HG03039 (cell line): ENCODE measurements at regions not wholly inside any gene's neighbourhood (a gene's known extent, or its start where the extent isn't known, plus 50 kb on each side); places are given as distances from the start of the nearest gene placed in this dataset.

Experiments used
- ATAC-seq: cut with Tn5 transposase; IDR thresholded peaks from one replicate; pipeline ENCODE4 v1.9.1; 2021; ENCODE audit warnings: mild to moderate bottlenecking, moderate library complexity; ENCODE audit not compliant: unreplicated experiment

DNA sequence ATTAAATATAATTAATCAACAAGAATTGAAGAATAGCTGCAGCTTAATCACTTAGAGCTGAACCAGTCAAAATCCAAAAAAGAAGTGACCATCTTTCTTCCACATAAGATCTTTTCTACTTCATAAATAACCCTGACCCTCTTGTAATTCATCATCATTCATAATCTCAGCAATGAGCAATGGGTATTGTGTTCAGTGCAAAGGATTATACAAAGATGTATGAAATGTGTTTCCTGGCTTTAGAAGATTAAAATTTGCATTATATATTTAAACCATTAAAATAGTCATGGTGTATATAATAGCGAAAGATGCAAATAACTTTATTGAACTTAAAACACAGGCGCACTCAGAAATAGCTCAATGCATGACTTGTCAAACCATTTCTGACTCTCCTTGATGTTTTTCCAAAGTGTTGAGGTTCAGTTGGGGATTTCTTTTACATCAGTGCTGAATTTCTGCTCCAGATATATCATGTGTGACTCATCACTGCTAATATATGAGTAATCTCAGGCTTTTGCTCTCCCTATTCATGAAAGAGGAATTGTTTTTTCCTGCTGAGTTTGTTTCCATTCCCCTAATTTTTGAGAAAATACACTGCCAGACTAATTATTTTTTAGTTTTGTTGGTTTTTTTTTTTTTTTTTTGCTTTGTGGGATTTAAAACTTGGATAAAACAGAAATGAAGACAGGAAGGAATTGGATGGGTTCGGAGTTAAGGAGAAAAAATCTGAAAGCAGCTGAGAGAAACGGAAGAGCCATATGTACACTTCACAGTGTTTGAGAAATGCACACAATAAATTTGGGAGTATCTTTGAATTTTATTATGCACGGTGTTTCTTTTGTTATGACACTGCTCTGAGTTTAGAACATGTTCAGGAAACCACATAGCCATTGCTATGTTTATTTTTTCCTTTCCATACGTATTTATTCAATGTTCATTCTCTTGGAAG is 290.1 kb upstream of the PCDH7 start:
- ATAC-seq, result no peak

DNA sequence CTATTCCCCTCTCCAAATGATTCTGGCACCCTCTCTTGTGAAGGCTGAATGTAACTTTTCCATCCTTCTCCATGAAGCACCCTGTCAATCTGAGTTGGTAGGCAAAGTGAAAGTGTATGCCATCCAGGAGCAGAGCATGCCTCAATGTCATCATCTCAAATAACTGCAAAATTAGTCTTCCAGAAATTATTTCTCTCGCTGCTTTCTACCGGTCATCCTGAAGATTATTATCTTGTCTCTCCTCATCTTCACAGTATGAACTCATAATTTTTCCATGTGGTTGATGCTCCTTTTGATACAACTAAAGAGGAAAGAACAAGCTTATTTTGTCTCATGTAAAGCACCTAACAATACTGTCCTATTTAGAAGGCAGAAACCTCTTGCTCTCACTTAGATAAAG is 285.5 kb upstream of the PCDH7 start:
- ATAC-seq, result no peak

GRCh38 chr4:30436394-30436793 is 283.8 kb upstream of the PCDH7 start:
- no peak for ATAC-seq

GRCh38 chr4:30437316-30437715 is 282.9 kb upstream of the PCDH7 start:
- no peak for ATAC-seq

DNA sequence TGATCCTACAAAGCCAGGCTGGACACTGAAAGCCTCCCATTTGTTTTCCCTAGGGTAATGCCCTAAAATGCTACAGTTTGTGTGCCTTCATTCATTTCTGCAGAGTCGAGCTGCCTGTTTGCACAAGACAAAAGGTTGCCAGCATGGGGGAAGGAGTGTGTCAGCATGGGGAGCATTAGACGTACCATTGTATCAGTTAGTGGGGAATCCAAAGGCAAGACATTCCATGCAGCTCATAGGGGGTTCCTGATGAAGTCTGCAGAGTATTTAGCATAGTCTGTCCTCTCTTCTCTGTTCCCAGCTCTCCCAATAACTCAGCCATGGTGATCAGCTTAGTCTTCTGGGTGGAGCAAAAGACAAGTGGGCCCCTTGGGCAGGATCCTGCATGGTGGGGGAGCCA is 276.9 kb upstream of the PCDH7 start:
- no peak for ATAC-seq

DNA sequence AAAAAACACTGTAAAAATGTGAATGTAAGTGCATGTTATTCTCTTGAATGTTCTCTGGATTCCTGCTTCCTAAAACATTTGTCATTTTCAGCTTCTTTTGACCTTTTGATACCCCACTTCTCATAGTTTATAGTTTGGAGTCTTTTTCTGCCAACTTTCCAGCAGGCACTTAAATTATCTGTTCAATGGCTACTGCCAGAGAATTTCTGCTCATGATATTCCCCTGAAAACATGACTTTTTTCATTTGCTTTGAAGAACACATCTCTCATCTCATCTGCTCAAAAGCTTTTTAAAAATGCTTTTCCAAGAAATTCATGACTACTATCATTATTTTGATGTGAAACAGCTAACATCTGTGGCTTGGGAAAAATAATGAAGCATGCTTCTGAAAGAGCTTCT is 269.7 kb upstream of the PCDH7 start:
- ATAC-seq, result no peak

GRCh38 chr4:30454504-30454903 is 265.7 kb upstream of the PCDH7 start:
- no peak for ATAC-seq

DNA sequence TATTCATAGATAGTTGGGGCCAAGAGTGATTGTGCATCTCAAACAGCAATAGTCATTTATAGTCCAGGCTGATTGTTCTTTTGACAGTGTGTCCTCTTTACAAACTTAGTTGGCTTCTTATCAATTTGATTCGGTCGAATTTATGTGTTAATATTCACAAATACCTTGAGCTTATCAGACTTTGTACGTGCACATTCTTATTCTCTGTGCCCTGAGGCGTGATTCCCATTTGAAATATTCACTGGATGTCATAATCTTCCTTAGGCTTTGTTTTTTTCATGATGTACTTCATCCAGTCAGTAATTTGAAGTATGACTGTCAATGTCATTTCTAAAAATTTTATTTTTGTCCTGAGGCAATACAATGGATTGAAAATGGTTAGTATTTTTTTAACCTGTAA is 263.5 kb upstream of the PCDH7 start:
- ATAC-seq, result no peak

DNA sequence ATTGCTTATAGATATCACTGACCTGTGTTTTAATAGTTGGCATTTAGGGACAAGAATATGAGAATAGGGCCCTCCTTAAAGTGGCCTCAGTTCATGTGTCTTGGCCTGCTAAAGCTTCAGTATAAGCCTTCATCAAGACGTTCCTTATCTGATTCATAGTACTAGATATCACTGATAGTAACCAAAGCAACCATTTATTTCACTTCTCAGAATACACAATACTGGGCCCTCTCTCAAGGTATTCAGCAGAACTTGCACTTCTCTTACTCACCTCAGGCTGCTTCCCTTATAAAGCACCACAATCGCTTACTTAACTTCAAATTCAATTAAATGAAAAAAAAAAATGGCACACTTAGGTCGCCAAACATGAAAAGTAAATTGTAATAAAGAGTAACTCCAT is 259.4 kb upstream of the PCDH7 start:
- no peak for ATAC-seq

- no peak for ATAC-seq
Measured at GRCh38 chr4:30461218-30461617, 259.0 kb upstream of the PCDH7 start.

GRCh38 chr4:30462445-30463090 is 257.6 kb upstream of the PCDH7 start:
- no peak for ATAC-seq

GRCh38 chr4:30471861-30472260 is 248.3 kb upstream of the PCDH7 start:
- no peak for ATAC-seq

- ATAC-seq, result no peak
Measured at GRCh38 chr4:30473225-30473624, 246.9 kb upstream of the PCDH7 start.

DNA sequence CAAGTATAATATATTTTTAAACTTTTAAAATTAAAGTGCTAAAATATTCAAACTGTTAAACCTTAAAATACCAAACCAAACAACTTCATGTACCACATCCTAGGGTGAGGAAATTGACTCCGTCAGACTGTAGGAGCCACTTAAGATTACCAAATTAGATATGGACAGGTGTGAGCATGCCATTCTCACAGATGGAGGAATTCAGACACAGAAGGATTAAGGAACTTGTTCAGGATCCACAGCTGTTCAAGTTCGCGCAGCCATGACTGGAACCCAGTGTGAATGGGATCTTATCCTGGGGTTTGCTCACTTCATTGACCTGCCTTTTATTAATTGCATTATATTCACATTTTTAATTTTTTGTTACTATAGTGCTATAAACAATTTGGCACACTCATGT is 224.9 kb upstream of the PCDH7 start:
- ATAC-seq, result no peak

GRCh38 chr4:30495651-30496310 is 224.4 kb upstream of the PCDH7 start:
- no peak for ATAC-seq

- ATAC-seq, result no peak
Measured at GRCh38 chr4:30511751-30512150, 208.4 kb upstream of the PCDH7 start.

GRCh38 chr4:30518211-30518610 is 202.0 kb upstream of the PCDH7 start:
- no peak for ATAC-seq

DNA sequence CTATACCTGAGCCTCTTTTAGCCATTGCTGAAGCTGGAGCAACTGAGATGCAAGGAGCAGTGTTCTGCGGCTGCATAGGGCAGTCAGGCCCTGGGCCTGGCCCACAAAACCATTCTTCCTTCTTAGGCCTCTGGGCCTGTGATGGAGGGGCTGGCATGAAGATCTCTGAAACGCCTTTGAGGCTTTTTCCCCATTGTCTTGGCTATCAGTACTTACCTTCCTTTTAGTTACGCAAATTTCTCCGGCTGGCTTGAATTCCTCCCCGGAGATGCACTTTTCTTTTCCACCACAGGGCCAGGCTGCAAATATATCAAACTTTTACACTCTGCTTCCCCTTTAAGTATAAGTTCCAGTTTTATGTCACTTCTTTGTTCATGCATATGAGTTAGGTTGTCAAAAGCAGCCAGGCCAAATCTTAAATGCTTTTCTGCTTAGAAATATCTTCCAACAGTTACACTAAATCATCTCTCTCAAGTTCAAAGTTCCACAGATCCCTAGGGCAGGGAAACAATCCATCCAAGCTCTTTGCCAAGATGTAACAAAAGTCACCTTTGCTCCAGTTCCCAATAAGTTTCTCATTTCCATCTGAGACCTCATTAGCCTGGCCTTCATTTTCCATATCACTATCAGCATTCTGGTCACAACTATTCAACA is 194.4 kb upstream of the PCDH7 start:
- no peak for ATAC-seq

DNA sequence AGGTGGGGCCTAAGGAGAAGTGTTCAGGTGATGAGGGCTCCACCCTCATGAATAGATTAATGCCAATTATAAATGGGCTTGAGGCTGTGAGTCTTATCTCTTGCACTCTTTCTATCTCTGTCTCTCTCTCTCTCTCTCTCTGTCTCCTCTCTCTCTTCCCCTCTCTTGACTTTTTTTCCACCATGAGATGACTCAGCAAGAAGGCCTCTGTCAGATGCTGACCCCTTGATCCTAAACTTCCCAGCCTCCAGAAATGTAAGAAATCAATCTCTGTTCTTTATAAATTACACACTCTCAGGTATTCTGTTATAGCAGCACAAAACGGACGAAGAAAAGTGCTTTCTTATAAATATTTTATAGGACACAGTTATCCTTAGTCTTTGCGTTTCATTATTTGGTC is 184.9 kb upstream of the PCDH7 start:
- no peak for ATAC-seq

DNA sequence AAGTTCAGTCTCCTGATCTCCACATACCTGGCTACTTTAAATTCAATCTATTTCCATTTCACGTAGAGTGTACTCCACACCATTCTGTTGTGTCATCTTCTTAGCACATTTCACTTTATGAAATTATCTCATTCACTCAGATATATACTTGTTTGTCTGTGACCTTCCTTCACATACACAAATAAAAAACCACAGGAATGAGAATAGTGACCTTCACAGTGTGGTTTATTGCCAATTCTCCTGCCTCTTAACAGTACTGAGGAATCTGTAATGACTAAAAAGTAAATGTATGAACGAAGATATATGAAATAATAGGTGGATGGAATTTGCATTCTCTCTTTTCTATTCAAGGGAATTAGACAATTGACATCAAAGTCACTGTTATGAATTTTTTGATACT is 183.9 kb upstream of the PCDH7 start:
- no peak for ATAC-seq

DNA sequence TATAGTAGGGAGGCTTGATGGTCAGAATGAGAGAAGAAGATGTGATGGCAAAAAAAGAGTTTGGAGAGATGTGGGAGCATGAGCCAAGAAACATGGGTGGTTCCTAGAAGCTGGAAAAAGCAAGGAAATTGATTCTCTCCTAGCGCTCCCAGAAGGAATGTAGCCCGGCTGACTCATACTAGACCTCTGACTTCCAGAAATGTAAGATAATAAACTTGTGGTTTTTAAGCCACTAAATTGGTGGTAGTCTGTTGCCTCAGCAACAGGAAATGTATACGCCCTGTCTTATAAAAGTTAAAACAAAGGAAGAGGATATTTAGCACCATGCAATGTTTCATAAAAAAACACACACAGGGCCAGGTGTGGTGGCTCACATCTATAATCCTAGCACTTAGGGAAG is 182.7 kb upstream of the PCDH7 start:
- ATAC-seq, result no peak
